OCI-M1 (cell line): ENCODE measurements at regions not wholly inside any gene's neighbourhood (a gene's known extent, or its start where the extent isn't known, plus 50 kb on each side); places are given as distances from the start of the nearest gene placed in this dataset.

Source experiments
- DNase-seq: peaks from one replicate; lab custom pipeline; 2025; lab: John Stamatoyannopoulos, UW

DNA sequence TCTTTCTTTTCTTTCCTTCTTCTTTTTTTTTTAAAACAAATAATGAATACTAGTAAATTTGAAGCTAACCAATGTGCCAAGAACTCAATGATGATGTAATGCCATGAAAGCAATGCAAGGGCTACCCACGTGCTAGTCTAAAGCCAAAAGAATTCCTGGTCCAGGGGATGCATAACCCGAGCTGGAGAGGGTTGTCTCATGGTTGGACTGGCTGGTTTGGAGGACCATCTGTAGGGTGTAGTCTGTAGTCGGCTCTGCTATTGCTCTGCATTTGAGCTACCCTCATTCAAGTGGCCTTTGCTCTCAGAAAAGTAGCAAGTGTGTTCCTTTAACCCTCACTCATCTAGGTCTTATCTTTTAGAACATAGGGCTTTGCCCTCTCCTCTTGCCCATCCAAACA, 469.6 kb upstream of the CELF4 start:
- DNase-seq, result peak; percentile 4

DNA sequence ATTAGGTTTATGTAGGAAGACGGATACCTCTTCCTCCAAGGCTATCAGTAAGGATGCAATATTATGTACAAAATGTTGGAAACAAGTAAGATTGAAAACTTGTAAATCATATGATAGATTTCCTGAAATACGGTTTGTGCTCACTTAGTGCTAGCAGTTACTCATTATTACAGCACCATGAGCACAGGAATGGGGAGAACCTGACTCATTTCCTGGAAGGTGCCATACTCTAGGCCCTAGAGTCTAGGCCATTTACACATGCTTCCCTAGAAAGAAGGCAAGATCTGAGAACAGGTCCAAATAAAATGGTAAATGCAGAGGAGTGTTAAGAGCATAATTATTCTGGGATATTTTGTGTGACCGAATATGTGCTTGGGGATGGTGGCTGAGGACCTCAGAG, 467.7 kb upstream of the CELF4 start:
- DNase-seq, result no peak

DNA sequence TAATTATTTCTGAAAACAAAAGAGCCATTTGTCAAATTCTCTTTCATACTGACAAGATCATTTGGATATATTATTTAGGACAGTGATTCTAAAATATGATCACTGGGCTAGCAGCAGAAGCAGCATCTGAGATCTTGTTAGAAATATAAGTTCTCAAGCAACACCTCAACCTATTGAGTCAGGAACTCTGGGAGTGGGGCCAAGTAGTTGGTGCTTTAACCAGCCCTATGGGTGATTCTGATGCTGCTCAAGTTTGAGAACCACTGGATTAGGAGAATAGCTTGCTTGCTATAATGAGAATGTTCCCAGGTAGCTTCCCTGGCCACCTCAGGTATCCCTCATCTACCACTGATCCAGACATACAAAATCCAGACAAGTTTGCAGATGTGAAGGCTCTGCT, 466.9 kb upstream of the CELF4 start:
- DNase-seq, result no peak

DNA sequence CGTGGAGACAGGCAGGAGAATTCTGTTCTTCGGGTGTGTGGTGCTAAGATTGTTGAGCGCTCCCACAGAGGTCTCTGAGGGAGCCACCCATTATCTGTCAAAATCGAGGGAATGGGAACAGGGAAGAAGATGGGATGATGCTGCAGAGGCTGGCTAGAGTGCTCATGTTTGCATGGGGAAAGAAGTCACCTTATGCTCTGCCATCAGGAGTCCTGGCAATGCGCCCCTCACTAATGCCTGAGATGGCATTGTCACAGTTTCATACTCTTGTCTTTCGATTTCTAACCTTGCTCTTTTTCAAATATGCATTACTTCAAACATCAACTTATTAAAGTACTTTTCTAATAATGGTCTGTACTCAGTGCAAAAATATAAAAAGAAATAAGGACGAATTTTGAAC, 463.3 kb upstream of the CELF4 start:
- no peak for DNase-seq

DNA sequence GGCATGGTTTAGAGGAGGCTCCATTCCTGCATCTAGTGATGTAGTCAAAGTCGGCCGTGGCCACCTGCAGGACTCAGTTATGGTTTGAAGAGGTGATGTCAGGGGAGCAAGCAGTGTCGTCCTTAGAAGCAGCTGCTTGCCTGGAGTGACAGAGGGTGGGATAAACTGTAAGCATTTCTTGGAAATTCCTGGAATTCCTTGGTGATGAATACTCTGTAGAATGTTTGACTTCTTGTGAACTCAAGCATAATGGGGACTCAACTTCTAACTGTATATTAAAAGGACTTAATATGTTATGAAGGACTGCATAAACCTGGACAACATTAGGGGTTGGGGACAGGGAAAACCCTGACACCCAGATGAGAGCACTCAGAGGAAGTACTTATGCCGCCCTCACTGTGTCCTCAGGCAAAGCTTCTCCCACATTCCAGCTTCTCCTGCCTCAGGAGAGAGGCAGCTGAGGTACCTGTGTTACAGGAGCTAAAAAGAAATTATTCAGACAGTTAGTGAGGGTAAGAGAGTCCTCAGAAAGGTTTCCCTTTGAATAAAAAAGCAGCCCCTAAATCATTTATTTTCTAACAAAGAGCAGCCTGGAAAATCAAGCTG, 459.9 kb upstream of the CELF4 start:
- DNase-seq, result no peak

DNA sequence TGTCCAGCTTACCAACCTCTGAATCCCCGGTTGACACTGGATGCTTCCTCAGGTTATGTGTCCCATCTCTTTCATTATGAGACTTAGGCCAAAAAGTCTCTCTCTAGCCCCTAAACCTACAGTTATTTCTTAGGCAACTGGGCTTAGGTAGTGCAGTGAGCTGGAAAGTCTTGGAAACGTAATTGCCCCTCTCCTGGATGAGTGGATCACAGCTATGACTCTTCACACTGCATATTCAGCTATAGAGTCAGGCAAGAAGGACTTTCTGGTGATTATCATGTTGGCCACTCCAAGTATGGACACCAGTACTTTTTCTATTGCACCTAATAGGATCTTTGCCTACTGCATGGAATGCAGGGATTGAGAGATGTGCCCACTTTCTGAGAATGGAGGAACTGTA, 458.3 kb upstream of the CELF4 start:
- no peak for DNase-seq

DNA sequence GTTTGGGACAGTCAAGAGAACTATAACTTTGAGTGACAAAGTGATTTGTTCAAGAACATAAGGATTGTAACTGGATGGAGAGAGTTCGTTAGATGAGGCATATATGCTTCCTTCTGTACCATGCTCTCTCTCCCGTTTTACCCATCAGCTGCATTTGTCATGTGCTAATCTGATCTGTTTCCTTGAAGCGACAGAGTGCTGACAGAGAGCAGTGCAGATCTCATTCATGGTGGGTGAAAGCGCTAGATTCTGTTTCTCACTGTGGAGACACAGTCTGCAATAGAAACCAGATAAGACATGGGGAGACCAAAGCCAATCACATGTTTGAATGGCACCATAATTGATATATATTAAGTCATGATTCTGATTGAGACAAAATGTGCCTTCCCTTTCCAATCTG, 456.6 kb upstream of the CELF4 start:
- DNase-seq, result no peak

DNA sequence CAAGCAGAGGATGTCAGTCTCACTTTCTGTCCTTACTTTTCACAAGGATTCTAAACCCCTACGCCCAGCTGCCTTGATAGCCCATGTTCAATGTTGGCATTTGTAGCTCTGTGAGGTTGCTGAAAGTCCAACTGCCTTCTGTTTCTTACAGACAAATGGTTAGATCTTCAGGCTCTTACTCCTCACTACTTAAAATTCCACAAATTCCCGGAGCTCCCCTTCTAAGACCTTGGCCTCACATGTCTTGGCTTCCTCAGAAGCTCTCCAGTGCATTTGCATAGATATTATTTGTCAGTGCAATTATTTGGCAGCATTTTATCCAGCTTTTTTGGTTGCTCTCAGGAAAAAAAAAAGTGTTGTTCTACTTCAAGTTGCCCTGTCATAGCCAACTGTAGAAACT, 453.7 kb upstream of the CELF4 start:
- no peak for DNase-seq

DNA sequence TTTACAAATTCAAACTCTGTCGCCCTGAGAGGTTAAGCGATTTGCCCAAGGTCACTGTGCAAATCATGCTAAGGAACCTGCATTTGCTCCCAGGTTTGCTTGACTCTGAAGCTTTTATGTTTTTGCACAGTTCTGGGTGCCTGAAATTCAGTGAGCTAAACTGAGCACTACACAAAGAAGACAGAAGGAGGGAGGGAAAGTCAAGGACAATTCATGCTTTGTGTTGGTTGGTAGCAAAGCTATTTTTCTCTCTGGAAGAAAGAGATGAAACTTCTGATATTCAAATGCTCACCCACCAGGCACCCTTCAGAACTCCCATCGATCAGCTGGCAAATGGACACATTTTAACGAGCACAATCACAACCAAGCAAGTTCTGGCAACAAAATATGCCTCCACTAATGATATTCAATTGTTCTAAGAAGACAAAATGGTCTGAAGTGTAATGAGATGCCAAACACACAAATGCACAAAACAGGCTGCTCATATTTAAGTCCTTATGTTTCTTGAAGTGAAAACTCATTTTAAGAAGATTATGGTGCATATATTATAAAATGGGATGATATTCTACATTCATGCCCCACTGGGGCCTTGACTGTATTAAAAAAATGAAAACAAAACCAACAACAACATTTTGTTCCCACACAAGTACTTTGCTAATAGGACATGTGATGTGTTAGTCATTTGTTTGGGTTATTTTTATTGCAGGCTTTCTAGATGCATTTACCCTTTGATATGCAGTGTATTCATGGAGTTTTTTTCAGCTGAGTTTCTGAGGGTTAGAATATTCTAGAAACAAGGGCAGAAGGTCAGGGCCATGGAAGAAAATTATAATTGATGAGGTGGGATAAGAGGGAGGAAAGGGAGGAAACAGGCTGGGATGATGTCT, 445.6 kb upstream of the CELF4 start:
- no peak for DNase-seq

DNA sequence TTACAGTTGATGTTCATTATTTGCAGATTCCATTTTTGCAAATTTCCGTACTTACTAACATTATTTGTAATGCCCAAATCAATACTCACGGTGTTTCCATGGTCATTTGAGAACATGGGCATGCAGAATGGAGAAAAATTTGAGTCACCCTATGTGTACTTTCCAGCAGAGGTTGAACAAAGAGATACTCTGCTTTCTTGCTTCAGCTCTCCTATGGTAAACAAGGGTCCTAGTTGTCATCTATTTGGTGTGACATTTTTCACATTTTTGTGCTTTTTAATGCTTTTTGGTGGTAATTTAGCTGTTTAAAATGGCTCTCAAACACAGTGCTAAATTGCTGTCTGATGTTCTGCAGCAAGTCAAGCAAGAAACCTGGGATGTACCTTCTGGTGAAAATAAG, 444.4 kb upstream of the CELF4 start:
- no peak for DNase-seq

DNA sequence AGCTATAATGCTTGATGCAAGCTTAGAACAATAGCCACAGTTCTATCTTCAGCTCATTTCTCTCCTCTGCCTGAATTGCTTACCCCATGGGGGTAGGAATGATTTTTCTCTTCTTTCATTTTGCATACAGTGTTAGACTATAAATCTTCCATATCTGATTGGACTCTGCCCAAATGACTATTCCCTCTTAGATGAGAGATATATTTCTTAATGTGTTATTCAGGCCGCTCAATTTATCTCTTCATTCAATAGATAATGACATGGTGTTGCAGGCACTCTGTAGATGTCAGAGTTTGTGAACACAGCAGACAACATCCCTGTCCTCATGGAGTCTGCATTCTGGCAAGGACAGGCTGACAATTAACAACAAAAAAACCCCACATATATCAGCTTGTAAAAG, 443.7 kb upstream of the CELF4 start:
- no peak for DNase-seq

DNA sequence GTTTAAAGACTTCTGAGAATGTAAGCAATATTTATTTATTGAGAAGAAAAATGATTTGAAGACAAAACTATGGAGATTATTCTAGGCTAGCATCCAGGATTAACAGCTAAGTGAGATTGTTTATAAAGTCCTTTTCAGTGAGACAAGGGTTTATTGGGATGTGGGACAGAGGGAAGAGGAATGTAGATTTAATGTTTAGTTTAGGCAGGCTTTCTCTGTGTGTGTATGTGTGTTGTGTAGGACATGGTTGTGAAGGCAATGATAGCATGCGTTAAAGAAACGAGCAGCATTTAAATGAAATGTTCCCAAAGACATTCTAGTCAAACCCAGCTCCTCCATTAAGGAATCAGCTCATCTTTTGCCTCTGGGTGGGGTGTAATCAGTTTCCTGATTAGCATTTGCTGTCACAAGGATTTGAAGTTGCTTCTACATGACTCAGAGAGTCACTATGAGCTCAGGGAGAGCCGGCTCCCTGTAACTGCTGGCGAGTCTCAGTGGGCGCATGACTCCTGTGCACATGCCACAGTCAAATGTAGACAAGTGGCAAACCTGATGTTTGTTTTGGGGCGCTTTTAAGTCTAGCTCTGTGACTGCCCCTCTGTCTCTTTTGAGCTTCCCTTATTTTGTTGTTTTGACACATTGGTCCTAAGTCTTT, 442.2 kb upstream of the CELF4 start:
- DNase-seq, result no peak

DNA sequence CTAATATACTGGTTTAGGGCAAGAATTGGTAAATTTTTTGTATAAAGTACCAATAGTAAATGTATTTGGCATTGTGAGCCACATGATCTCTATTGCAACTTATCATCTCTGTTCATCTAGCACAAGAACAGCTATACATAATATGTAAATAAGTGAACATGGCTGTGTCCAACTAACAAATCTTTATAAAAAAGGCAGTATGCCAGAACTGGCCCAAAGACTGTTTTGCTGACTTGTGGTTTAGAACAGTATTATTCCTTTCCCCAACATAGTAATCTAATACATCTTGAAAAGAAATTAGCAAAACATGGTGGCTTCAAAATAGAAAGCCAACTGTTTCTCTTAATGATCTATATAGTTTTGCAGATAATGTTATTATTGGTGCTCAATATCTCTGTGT, 441.4 kb upstream of the CELF4 start:
- no peak for DNase-seq

DNA sequence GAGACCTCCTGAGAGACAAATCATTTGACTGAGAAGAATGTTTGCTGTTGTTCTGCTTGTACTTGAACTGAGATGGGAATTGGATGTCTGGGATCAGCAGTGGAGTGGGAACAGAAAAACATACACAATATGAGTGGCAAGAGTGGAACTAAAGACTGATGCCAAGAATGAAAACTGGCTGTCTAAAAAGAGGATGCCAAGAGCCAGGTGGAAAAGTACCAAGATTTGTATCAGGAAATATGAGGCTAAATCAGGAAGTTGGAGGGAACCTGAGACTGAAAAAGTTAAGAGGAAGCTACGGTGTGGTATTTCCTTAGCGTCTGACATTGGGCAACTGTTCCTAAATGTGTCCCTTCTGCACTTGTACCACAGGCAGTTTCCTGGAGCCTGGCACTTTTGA, 440.9 kb upstream of the CELF4 start:
- no peak for DNase-seq

DNA sequence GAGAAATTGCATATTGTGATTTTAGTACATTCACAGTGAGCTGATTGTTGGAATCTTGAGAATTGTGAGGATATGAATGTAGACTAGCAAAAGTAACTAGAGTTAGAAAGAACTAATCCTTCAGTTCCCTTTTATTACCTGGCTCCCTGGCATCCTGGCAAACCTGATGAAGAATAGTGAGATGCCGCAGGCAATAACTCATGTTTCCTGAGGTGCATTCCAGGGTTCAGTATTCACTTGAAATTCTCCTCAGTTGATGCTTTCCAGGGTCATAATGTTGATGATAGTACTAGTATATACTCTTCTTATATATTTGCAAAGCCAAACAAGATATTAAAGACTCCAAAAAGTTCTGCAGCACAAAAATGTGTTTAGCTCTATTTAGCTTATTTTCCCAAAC, 432.1 kb upstream of the CELF4 start:
- no peak for DNase-seq

DNA sequence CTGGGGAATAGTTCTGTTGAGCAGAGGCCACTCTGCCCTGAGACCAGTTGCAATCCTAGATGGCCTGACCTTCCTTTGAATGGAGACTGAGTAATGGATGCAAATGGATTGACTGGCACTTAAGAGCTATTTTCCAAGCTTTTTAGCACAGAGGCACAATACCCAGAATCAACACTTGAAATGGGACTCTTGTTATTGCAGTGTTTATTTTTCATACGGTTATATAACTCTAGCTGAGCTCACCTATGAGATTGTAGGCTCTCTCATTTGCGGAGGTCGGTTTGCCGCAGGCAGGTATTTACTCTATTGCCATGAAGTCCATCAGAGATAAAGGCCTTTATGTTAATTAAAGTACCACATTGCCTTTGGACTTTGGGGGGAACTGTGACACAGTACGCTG, 422.3 kb upstream of the CELF4 start:
- no peak for DNase-seq

DNA sequence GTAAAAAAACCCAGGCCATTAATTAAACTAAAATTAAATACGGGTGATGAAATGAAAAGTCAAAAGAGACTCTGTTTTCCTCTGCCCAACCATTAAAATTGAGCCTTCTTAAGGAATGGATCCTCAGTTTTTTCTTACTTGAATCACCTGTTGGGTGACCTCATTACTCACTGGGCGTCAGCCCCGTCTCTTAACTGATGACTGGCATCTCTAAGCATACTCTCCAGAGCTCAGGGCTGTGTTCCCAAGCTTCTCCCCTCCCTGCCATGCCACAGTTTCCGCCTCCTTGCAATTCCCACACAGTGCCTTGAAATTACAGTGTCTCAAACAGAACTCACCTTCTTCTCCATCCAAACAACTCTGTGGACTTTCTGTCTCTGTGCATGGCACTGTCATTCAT, 421.1 kb upstream of the CELF4 start:
- DNase-seq, result no peak

DNA sequence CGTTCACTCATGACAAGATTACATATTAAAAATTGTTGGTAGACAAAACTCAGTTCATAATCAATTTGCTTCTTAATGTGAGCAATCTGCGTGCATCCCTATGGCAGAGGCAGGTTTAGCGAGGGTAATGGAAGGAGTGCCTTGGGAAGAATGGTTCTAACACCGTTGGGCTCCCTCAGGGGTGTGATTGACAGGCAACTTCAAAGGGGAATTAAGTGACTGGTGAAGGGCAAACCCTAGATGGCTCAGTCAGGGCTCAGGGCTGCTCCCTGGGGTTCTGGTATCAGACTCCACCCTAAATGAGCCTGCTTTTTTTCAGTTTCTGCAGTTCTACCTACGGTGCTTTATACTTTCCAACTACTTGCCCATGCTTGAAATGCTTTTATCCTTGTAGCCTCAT, 419.5 kb upstream of the CELF4 start:
- DNase-seq, result no peak

DNA sequence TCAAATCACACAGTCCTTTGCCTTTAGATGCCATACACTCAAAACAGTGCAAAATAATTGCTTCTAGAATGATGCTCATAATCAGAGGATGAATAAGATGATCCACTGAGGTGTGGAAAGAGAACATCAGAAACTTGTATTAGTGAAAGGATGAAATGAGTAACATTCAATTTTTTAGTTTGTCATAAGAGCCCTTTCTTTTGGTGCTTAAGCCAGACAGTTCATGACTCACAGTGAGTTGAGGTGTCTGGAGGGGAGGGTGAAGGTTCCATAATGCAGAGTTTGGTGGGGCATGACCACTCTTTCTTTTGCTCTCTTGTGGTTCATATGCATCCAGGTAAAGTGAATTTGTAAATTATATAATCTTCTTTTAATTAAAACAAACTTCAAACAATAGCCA, 415.0 kb upstream of the CELF4 start:
- no peak for DNase-seq

DNA sequence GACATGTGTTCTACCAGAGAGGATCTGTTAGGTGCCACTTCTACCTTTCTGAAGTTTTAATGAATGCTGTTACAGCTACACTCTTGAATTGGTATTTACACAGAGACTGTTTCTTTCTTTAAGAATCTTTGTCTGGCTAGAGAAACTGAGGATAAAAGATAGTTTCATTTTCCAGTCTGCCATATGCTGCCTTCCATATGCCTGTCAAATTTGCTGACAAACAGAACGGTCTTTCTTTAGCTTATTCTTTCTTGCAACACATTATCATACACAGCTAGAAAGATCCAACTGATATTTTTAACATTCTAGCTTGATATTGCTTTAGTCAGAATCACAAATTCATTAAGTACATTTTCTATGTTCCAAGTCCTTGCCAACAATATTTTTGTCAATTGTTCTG, 409.8 kb upstream of the CELF4 start:
- DNase-seq, result no peak

DNA sequence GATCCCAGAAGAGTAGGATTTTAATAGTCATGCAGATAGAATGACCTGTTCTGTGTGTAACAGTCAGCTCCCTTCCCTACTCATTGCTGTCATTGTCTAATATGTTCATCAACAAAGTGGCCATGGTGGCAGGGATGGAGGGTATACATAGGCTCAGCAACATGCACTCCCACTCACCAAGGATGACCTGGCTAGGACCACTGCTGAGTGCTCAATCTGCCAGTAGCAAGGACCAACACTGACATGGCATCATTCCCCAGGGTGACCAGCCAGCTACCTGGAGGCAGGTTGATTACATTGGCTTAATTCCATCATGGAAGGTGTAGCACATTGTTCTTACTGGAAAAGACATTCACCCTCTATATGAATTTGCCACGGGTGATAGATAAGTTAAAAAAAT, 401.7 kb upstream of the CELF4 start:
- DNase-seq, result no peak

DNA sequence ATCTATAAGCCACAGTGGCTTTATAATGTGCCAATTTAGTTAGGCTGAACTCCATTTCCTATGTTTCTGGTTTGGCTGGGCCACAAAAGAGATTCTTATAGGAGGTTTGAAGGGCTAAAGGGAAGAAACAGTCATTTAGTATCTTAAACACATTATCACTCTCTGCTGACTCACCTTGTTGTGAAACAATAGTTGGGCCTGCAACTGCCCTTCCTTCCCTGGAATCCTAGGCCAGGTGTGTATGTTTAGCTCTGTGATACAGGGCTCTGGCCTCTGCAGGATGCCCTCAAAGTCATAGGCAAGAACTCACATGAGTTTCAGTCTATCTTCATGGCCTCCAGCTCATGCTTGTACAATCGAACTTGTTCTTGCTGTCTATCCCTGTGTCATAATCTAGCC, 400.0 kb upstream of the CELF4 start:
- no peak for DNase-seq

DNA sequence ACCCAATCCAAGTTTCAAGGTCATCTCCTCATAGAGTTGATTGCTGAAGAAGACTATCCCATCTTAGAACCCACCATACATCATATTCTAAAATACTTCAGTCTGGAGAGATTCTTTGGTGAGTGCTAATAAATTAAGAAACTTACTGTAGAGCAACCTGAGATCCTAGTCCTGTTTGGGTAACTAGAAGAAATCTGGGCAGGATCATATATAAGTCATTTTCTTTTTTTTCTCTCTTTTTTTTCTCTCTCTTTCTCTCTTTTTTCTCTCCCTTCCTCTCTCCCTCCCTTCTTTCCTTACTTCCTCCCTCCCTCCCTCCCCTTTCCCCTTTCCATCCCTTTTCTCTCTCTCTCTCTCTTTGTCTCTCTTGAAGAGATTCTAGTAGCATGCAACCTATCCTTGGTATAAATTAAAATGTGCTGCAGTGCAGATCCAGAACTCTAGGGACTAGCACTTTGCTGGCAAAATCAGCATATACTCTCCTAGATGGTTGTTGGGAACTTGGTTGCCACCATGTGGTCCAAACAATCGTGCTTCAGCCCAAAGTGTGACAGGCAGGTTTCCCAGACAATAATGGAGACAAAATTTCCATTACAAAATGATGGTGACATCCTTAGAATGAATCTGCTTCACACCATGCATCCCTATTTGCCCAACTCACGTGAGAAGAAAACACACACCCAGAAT, 399.4 kb upstream of the CELF4 start:
- DNase-seq, result peak; percentile 3
